Natural killer cell (primary cell): ENCODE measurements at regions not wholly inside any gene's neighbourhood (a gene's known extent, or its start where the extent isn't known, plus 50 kb on each side); places are given as distances from the start of the nearest gene placed in this dataset.

ENCODE experiments used
- ATAC-seq, 3 donors: fragments of 150-1000 bp in 2 of 3; fragments of 200-7000 bp in 1 of 3; cut with Tn5 transposase; 1 replicate in 1 of 3; 2 replicates in 2 of 3; pipeline ENCODE4 v1.10.0; 2021; ENCODE audit warnings: mild to moderate bottlenecking in 2 of 3, moderate library complexity in 2 of 3
- DNase-seq, 2 donors: peaks; one replicate each; pipeline versions ENCODE4 v3.0.0 to v3.0.0-alpha.2; 2013 to 2021; ENCODE audit warnings: mixed read lengths in 1 of 2
- H3K27ac ChIP-seq: one replicate; pipeline ENCODE4 v1.5.1; 2013; ENCODE audit warnings: mild to moderate bottlenecking, low read length
- H3K27me3 ChIP-seq: one replicate; pipeline ENCODE4 v1.6.1; 2013; ENCODE audit warnings: low read length; ENCODE audit not compliant: control insufficient read depth, insufficient read depth
- H3K36me3 ChIP-seq: one replicate; pipeline ENCODE4 v1.6.1; 2013; ENCODE audit warnings: low read length; ENCODE audit not compliant: control insufficient read depth, insufficient read depth
- H3K4me1 ChIP-seq: one replicate; pipeline ENCODE4 v1.6.1; 2013; ENCODE audit warnings: low read length; ENCODE audit not compliant: control insufficient read depth, insufficient read depth
- H3K4me3 ChIP-seq: one replicate; pipeline ENCODE4 v1.5.1; 2013; ENCODE audit warnings: low read length
- H3K9me3 ChIP-seq: one replicate; pipeline ENCODE4 v1.6.1; 2013; ENCODE audit warnings: low read length; ENCODE audit not compliant: control insufficient read depth, insufficient read depth
- H3K27ac Mint-ChIP-seq, 2 donors: one replicate each; pipeline ENCODE4 v1.8.0; 2022; ENCODE audit warnings: mild to moderate bottlenecking in 2 of 2, mixed read lengths in 2 of 2, moderate library complexity in 1 of 2
- H3K27me3 Mint-ChIP-seq, 2 donors: one replicate each; pipeline ENCODE4 v1.8.0; 2022; ENCODE audit warnings: low read depth in 2 of 2, mixed read lengths in 2 of 2
- H3K36me3 Mint-ChIP-seq: one replicate; pipeline ENCODE4 v1.8.0; 2022; ENCODE audit warnings: mixed read lengths
- H3K4me1 Mint-ChIP-seq, 2 donors: one replicate each; pipeline ENCODE4 v1.8.0; 2022; ENCODE audit warnings: mixed read lengths in 2 of 2
- H3K4me3 Mint-ChIP-seq: one replicate; pipeline ENCODE4 v1.8.0; 2022; ENCODE audit warnings: mild to moderate bottlenecking, moderate library complexity, mixed read lengths
- H3K9me3 Mint-ChIP-seq, 2 donors: one replicate each; pipeline ENCODE4 v1.8.0; 2022; ENCODE audit warnings: mixed read lengths in 2 of 2
- CTCF ChIP-seq: fragments of 200-600 bp; IDR thresholded peaks from one replicate; pipeline ENCODE4 v1.8.0; 2022; ENCODE audit warnings: antibody characterized with exemption
- WGBS: methylation state at CpG from one replicate; pipeline ENCODE4 v1.1.7; 2013; ENCODE audit warnings: missing lambda C conversion rate; ENCODE audit not compliant: insufficient coverage; 5-methylcytosine and 5-hydroxymethylcytosine counted together
- intact Hi-C: fragments of 100-400 bp; cut with micrococcal nuclease; formaldehyde crosslinking; loops from one replicate; pipeline ENCODE4 v1.14.2; 2022

GRCh38 chr1:48120621-48121020, 101.9 kb upstream of the SLC5A9 start:
- no peaks in the 10 kb centered on the region for H3K36me3 ChIP-seq
- H3K4me1 ChIP-seq: no peaks in the 10 kb centered on the region
- Mint-ChIP-seq H3K4me3 (no peak overlapping the region), H3K27me3 (peaks cover 30 to 32% of the 10 kb centered on the region in 2 donors), H3K4me1 (no peaks in the 10 kb centered on the region), H3K9me3 (no peaks in the 10 kb centered on the region), H3K36me3 (no peaks in the 10 kb centered on the region), H3K27ac (no peak overlapping the region)
- intact Hi-C loops: no loop called here
- ATAC-seq: no peak
- no peak overlapping the region for H3K4me3 ChIP-seq
- DNase-seq: no peak
- H3K27ac ChIP-seq: no peak overlapping the region
- no peak for TF ChIP-seq CTCF
- peaks cover 5% of the 10 kb centered on the region for H3K27me3 ChIP-seq
- H3K9me3 ChIP-seq: no peaks in the 10 kb centered on the region

- Mint-ChIP-seq H3K9me3 (no peaks in the 10 kb centered on the region), H3K4me1 (no peaks in the 10 kb centered on the region), H3K27ac (no peak overlapping the region), H3K27me3 (peaks cover 9 to 10% of the 10 kb centered on the region in 2 donors), H3K36me3 (no peaks in the 10 kb centered on the region), H3K4me3 (no peak overlapping the region)
- ATAC-seq (no peak), DNase-seq (no peak)
- intact Hi-C loops: no loop called here
- Histone ChIP-seq H3K27me3 (peaks cover 4% of the 10 kb centered on the region), H3K4me3 (no peak overlapping the region), H3K36me3 (no peaks in the 10 kb centered on the region), H3K27ac (no peak overlapping the region), H3K9me3 (no peaks in the 10 kb centered on the region), H3K4me1 (no peaks in the 10 kb centered on the region)
- no peak for TF ChIP-seq CTCF
Observed at GRCh38 chr1:48115835-48116234, 106.7 kb upstream of the SLC5A9 start.

- Histone ChIP-seq H3K9me3 (no peaks in the 10 kb centered on the region), H3K4me1 (no peaks in the 10 kb centered on the region), H3K4me3 (no peak overlapping the region), H3K36me3 (no peaks in the 10 kb centered on the region), H3K27ac (no peak overlapping the region), H3K27me3 (peaks cover 4% of the 10 kb centered on the region)
- Mint-ChIP-seq H3K9me3 (no peaks in the 10 kb centered on the region), H3K27me3 (peaks cover 12 to 21% of the 10 kb centered on the region in 2 donors), H3K36me3 (no peaks in the 10 kb centered on the region), H3K27ac (no peak overlapping the region), H3K4me1 (no peaks in the 10 kb centered on the region), H3K4me3 (no peak overlapping the region)
- intact Hi-C loops: no loop called here
- 82% methylated on average over 4 of the region's 4 CpGs for WGBS
- no peak for DNase-seq
- no peak for ATAC-seq
- TF ChIP-seq CTCF: no peak
Observed at GRCh38 chr1:48114596-48115382, 107.7 kb upstream of the SLC5A9 start.
